Lower lobe of right lung (tissue), 2 donors: ENCODE measurements at regions not wholly inside any gene's neighbourhood (a gene's known extent, or its start where the extent isn't known, plus 50 kb on each side); places are given as distances from the start of the nearest gene placed in this dataset.
A peak's percentile ranks its signal among the peaks of the same experiment; 100 is the strongest.

Experiments used
- ATAC-seq, 2 donors: fragments of 200-7000 bp; cut with Tn5 transposase; one replicate each; pipeline ENCODE4 v1.9.1; 2020 to 2022; ENCODE audit warnings: mild to moderate bottlenecking in 2 of 2, moderate library complexity in 2 of 2
- DNase-seq: peaks from one replicate; pipeline ENCODE4 v3.0.0-alpha.2; 2020
- H3K27ac ChIP-seq: fragments of 200-600 bp; one replicate; pipeline ENCODE4 v1.8.0; 2022
- H3K27me3 ChIP-seq: fragments of 200-600 bp; one replicate; pipeline ENCODE4 v1.8.0; 2022; ENCODE audit warnings: low read depth
- H3K36me3 ChIP-seq: fragments of 200-600 bp; one replicate; pipeline ENCODE4 v1.8.0; 2022; ENCODE audit warnings: mild to moderate bottlenecking
- H3K4me1 ChIP-seq: fragments of 200-600 bp; one replicate; pipeline ENCODE4 v1.8.0; 2022
- H3K4me3 ChIP-seq: fragments of 200-600 bp; one replicate; pipeline ENCODE4 v1.8.0; 2022; ENCODE audit warnings: mild to moderate bottlenecking
- H3K9me3 ChIP-seq: fragments of 200-600 bp; one replicate; pipeline ENCODE4 v1.8.0; 2022
- CTCF ChIP-seq: fragments of 200-600 bp; IDR thresholded peaks from one replicate; pipeline ENCODE4 v1.8.0; 2022; ENCODE audit warnings: antibody characterized with exemption, mild to moderate bottlenecking
- intact Hi-C: fragments of 100-400 bp; cut with DNase I; formaldehyde crosslinking; loops from one replicate; pipeline ENCODE4 v1.11.0; 2022
- donor health status: DM: no; HTN: yes; CAD: no; lungs with severe emphysema.

GRCh38 chr2:225270861-225271260 is 128.6 kb upstream of the NYAP2 start:
- Histone ChIP-seq H3K27ac (no peak overlapping the region), H3K4me1 (no peaks in the 10 kb centered on the region), H3K36me3 (no peaks in the 10 kb centered on the region), H3K9me3 (no peaks in the 10 kb centered on the region), H3K27me3 (no peaks in the 10 kb centered on the region), H3K4me3 (no peak overlapping the region)
- intact Hi-C loops, result no loop called here
- peak; percentile 61 to 80 for ATAC-seq
- DNase-seq, result no peak
- TF ChIP-seq CTCF, result no peak

- Histone ChIP-seq H3K4me1 (no peaks in the 10 kb centered on the region), H3K27me3 (no peaks in the 10 kb centered on the region), H3K36me3 (no peaks in the 10 kb centered on the region), H3K9me3 (no peaks in the 10 kb centered on the region), H3K27ac (no peak overlapping the region), H3K4me3 (no peak overlapping the region)
- TF ChIP-seq CTCF, result no peak
- ATAC-seq (no peak), DNase-seq (no peak)
- intact Hi-C loops, result no loop called here
Observed at GRCh38 chr2:225270053-225270452, 129.5 kb upstream of the NYAP2 start.

GRCh38 chr2:225254363-225254762 is 145.1 kb upstream of the NYAP2 start:
- no peak for ATAC-seq
- intact Hi-C loops, result no loop called here
- H3K4me1 ChIP-seq, result no peaks in the 10 kb centered on the region
- H3K36me3 ChIP-seq, result no peaks in the 10 kb centered on the region
- no peaks in the 10 kb centered on the region for H3K9me3 ChIP-seq
- no peak overlapping the region for H3K4me3 ChIP-seq
- H3K27ac ChIP-seq, result no peak overlapping the region
- no peaks in the 10 kb centered on the region for H3K27me3 ChIP-seq
- TF ChIP-seq CTCF, result no peak
- DNase-seq, result no peak

GRCh38 chr2:225244933-225245332 is 154.6 kb upstream of the NYAP2 start:
- DNase-seq (no peak), ATAC-seq (no peak)
- H3K4me1 ChIP-seq, result no peaks in the 10 kb centered on the region
- no peaks in the 10 kb centered on the region for H3K36me3 ChIP-seq
- H3K9me3 ChIP-seq, result no peaks in the 10 kb centered on the region
- H3K27me3 ChIP-seq, result no peaks in the 10 kb centered on the region
- H3K27ac ChIP-seq, result no peak overlapping the region
- intact Hi-C loops, result no loop called here
- no peak overlapping the region for H3K4me3 ChIP-seq
- no peak for TF ChIP-seq CTCF

GRCh38 chr2:225236769-225237323 is 162.7 kb upstream of the NYAP2 start:
- DNase-seq, result no peak

More at GRCh38 chr2:225236769-225237323, 162.7 kb upstream of the NYAP2 start:
- H3K27ac ChIP-seq, result no peak overlapping the region
- H3K27me3 ChIP-seq, result no peaks in the 10 kb centered on the region
- intact Hi-C loops, result no loop called here
- H3K36me3 ChIP-seq, result no peaks in the 10 kb centered on the region
- ATAC-seq, result no peak
- H3K9me3 ChIP-seq, result no peaks in the 10 kb centered on the region
- no peaks in the 10 kb centered on the region for H3K4me1 ChIP-seq
- TF ChIP-seq CTCF, result no peak
- H3K4me3 ChIP-seq, result no peak overlapping the region
